ENCODE measurements at regions not wholly inside any gene's neighbourhood (a gene's known extent, or its start where the extent isn't known, plus 50 kb on each side); places are given as distances from the start of the nearest gene placed in this dataset.
"Not testable (repeated sequence)": the region's sequence is repeated elsewhere in the genome, so short reads cannot be mapped to it uniquely, and the experiment has no call there.

DNA sequence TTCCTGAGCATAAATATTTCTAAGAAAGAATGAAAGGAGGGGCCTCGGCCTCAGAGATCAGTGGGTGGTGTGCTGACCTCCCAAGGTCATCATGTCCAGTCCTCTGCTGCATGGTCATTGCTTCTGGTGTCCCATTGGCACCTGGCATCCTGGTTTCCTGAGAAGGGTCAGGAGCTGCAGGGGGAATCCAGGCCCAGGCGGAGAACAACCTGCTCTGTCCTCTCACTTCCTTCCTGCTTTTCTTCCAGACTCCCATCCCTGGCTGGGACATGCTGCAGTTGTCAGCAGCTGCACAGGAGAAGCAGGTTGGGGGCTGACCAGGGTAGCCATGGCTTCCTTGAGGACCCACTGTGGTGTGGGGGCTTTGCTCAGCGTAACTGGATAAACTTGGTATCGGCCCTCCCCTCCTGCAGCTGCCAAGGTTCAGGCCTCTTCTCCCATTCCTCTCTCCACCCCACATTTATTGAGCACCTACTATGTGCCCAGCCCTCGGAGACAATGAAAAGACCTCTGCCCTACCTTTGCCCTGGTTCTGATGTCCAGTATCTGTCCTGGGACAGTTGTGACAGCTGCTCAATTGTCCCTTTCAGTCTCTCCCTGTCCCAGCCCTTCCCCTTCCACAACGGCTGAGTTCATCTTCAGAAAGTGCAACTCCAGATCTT, 155.2 kb downstream of the CEBPB start:
- no peak for DNase-seq

DNA sequence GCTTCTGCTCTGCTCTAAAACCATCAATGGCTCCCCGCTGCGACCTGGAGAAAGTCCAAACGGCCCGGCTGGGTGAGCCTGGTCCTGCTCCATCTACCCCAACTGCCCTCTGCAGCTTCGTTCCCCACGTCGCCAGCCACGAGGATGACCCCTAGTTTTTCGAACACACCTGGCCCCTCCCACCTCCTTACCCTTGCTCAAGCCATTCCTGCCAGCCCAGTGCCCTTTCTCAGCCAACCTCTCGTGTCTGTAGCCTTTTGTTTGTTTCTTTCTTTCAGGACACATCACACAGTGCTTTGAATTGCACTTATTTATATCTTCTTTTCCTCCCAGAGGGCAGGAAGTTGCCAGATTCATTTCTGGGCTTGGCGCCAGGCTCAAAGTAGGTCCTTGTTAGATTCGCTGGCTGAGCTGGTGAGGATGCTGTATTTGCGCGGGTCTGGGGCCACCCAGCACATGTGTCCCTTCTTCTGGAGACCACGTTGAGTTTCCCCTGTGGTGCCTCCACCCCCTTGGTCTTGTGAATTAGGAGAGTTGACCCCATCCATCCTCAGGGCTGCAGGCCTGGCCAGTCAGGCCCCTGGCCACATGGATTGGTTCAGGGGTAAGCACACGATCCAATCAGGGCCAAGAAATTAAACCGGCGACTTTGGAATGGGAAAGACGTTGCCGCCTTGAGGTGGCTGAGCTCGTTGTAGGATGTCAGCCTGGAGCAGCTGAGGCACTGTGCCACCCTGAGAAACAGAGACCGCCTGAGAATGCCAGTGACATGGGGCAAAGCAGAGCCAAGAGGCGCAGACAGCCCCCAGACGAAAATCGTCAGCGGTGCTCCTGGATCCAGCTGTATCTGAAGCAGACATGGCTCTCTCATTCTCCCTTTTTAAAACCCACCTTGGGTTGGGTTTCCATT, 156.0 kb downstream of the CEBPB start:
- peak; percentile 34 for DNase-seq

DNA sequence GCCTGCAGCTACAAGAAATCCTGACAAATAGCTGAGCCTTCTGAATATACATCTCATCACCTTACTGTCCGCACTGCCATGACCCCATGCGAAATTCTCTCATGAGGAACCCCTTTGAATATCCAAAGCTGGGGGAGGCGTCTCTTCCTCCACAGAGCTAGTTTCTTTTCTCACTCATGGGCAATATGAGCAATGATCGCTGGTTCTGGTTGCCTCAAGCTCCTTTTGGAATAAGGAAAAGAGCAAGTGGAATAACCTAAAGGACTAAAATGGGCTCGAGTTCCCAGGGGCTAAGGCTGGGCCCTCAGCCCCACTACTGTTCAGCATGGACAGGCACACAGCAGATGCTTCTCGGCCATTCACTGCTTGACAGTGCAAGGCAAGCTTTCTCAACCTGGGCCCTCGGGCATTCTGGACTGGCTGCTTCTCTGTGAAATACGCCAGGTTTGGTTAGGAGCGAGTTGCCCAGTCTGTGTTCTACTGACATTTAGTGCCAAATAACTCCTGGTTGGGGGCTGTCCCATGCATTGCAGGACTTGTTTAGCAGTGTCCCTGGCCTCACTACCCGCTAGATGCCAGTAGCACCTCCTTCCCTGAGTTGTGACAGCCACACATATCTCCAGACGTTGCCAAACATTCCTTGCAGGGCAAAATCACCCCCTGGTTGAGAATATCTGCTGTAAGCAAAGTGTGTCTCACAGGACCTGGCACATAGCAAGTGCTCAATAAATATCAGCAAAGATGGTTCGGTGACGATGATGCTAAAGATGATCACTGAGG, 156.8 kb downstream of the CEBPB start:
- DNase-seq: no peak

DNA sequence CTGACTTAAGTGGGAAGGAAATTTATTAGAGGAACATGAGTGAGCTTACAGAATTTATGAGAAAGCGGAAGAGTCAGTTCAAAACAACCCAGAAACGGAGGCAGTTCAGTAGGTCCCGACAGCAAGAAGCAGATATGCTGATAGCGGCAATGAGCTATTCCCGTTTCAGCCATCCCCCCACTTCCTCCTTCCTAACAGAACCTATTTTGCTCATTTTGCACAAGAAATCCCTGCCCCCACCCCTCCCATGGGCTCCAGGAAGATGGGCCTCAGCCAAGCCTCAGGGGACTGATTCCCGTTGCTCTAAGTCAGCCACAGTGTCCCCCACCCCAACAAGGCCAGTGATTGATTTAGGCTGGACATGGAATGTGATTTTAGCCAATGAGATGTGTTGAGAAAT, 157.5 kb downstream of the CEBPB start:
- no peak for DNase-seq

DNA sequence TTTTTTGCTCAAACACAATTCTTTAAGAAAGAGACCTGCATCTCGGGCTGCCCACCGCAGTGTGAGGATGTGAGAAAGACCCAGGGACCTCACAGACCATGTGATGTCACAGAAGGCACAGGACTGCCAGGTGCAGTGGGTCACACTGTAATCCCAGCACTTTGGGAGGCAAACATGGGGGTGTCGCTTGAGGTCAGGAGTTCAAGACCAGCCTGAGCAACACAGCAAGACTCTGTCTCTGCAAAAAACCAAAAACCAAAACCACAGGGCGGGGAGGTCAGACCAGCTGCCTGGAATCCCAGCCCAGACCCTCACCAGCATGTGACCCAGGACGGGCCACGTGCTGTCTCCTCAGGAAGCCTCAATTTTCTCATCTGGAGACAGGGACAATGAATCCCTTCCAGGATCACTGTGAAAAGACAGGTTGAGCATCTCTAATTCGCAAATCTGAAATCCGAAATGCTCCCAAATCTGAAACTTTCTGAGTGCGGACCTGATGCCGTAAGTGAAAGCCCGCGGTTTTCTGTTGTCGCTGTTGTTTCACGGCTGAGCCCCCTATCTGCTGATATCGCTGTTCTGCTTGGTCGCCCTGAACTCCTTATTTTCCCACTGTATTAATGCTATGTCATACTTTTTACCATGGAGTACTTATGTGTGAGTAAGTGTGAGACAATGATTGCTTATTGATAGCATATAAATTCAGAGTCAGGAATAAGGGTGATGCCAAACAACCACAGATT, 159.5 kb upstream of the PTPN1 start:
- DNase-seq: peak; percentile 32 to 42

DNA sequence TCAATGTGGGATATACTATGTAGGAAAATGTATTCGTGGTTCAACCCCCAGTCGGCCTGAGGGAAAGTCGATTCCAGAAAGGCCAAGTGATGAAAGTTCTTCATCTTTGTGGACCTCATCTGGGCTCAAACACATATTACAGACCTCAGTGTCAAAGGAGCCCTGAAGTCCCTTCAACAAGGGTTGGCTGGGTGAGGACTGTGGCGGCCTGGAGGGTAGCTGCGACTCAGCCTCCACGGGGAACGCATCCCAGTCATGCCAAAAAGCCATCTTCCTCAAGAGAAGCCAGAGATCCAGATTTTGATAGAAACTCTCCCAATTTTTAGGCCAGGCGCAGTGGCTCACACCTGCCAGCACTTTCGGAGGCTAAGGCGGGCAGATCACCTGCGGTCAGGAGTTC, 158.6 kb upstream of the PTPN1 start:
- no peak for DNase-seq

DNA sequence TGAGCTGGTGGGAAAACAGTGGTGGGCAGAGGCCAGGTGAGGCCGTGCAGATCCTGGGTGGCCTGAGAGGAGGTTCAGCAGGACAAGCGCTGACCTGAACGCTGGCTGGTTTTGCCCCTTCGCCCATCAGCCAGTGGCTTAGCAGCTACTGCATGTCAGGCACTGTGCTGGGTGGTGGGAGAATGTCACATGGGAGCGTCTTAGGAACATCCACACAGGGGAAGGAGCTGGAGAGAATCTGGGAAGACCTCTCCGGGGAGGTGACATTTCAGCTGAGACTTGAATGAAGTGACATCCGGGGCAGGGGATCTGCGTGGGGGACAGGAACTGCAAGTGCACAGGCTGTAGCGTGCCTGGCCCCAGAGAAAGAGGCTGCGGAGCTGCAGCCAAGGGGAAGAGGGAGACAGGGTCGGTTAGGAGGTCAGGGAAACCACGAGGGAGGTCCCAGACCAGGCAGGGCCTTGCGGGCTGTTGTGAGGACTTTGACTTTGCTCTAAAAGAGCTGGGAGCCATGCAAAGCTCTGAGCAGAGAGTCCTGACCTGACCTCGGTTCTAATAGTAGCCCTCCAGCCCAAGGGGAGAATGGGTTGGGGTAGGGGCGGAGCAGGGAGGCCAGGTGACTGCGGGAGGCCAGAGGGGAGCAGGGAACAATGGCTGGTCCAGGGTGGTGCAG, 156.8 kb upstream of the PTPN1 start:
- no peak for DNase-seq

DNA sequence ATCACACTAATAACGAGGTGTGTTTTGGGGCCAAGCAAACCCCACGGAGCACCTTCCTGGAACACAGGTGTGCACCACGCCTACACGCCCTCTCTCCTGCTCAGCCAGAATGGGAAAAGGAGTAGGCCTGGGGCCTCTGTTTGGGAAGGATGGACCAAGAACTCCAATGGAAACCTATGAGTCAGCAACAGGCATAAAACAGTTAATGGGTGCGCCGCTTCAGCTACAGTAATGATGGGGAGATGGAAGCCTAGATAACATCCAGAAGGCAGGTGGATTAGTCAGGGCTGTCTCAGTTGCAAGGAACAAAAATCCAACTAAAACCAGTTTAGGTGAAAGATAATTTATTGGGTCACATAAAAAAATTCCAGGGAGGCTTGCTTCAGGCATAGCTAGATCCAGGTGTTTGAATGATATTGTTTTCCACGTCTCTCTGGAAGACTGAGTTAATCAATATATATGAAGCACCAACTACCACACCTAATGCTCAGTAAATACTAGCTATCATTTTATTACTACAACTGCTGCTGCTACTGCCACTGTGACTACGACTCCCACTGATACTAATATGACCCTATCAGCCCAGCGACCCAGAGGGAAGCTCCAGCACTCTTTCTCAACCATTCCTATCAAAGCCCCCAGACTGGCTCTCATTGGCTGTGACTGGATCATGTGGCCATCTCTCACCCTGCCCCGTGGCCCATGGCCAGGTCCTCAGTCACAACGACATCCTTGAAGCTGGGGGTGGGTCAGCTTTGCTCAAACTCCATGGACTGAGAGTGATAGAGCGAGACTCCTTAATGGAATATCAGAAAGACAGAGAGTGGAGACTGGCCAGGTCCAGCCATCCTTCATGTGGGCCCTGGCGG, 155.2 kb upstream of the PTPN1 start:
- DNase-seq: no peak

DNA sequence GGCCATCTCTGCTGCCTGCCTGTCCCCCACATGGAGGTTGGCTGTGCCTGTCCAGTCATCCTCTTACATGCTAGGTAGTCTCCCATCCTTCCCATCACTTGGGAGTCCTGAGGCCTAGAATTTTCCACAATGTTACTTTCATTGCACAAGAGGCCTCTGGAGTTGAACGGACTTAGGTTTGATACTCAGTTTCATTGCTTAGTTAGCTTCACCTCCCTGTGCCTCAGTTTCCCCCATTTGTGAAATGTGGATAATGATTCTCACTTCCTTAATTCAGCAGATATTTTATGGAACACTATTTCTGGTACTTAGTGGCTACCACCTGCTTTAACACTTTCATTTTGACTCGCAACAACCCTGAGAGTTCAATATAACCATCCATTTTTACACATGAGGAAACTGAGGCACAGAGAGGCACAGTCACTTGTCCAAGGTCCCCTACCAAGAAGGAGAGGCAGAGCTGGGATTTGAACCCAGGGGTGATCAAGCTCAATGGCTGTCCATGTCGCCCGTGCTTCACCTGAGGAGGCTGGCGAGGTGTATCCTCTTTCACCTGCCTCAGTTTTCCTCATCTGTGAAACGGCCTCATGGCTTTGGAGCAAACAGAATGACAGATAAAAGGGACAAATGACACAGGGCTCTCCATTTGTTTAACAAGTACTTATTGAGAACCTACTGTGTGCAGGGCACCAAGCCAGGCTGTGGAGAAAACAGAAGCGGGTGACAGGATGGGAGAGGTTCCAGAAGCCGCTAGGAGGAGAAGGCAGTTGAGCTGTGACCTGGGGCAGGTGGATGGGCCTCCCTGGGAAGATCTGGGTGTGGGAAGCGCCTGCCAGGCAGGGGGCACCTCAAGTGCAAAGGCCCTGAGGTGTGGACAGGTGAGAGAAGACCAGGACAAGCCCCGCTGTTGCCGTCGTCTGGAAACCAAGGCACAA, 154.3 kb upstream of the PTPN1 start:
- no peak for DNase-seq

DNA sequence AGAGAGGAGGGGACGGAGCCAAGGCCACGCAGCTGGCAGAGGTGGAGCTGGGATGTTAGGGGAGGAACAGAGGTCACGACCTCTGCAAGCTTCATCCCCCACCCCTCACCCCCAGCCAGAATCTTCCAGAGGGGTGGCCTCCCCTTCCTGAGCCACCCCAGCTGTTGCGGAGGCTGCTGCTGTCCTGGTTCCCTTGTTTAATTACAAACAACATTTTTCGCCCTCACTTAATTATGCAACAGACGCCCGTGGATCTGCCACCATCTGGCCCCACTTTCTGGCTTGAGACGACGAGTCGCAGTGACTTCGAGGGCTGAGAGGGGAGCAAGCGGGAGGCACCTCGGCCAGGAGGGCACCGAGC, 153.7 kb upstream of the PTPN1 start:
- no peak for DNase-seq

DNA sequence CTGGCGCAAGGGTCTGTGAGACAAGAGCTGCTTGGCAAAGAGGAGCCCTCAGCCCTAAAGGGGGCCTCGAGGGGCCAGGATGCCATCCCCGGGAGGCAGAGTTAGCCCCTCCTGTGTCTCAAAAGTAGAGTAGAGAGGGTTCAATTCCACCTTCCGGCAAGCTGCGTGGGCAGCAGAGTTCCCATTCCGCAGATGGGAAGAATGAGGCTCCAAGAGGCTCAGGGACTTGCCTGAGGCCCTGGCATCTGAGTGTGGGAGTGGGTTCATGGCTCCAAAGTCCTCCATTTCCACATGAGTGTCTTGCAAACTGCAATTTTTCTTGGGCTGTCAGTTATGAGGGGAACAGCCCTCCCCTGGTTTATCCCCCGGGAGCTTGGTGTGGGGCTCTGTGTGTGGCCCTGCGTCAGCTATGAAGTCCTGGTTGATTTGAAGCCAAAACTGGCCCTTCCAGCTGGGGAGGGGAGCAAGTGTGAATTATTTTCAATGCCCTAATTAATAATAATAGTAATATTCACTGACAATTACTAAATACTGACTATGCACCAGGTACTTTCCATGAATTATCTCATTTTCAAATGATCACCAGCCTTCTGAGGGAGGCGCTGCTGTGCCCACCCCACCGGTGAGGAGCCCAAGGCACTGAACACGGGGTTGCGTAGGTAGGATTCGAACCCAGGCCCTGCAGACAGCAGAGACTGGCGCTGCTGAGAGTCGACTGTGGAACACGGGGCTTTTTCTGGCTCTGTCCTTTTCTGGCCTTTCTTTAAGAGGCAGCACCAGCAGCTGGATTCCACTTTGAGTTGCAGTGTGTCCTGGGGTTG, 153.0 kb upstream of the PTPN1 start:
- DNase-seq: no peak

DNA sequence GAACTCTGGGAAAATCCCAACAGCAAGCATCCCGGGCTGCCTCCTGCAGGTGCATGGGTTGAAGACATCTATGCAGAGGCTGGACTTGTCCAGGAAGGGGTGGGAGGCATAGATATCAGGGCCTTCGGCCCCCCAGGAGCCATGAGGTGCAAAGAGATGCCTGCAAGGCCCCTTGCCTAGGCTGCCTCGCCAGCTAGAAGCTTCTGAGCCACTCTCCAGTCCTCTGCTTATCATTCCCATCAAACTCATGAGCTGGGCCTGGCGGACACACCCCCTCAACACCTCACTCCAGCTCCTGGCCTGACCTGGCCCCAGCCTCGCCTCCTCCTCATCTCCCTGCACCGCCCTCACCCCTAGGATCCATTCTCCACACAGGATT, 152.4 kb upstream of the PTPN1 start:
- DNase-seq: no peak

DNA sequence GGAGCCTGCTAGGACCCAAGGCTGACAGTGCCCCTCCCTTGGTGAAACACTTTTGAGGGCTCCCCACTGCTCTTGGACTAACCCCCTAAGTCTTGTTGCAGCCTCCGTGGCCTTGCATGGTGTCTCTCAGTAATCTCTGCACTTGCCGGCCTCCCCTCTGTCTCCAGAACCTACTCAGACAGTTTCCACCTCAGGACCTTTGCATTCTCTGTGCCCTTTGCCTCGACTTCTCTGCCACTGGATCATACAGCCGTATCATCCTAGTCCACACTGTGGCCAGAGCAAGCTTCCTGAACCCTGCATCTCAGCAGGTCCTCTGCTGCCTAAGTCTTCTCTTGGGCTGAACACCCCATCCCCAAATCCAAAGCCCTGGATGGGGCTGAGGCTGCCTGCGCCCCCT, 152.0 kb upstream of the PTPN1 start:
- DNase-seq: no peak

DNA sequence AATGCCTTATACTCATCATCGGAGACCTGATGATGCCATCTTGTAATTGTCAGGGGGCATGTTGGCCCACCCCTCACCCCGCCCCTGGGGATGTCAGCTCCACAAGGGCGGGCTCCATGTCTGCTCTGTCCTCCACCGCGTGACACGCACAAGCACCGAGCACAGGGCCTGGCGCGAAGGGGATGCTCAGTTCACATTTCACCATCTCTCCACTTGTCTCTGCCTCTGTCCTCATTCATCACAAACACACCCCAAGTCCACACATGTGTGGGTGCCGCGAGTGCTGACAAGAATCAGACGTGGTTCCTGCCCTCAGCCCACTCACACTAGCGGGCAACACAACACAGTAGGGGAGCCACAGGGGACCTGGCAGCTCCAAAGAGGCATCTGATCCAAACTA, 151.2 kb upstream of the PTPN1 start:
- DNase-seq: no peak

DNA sequence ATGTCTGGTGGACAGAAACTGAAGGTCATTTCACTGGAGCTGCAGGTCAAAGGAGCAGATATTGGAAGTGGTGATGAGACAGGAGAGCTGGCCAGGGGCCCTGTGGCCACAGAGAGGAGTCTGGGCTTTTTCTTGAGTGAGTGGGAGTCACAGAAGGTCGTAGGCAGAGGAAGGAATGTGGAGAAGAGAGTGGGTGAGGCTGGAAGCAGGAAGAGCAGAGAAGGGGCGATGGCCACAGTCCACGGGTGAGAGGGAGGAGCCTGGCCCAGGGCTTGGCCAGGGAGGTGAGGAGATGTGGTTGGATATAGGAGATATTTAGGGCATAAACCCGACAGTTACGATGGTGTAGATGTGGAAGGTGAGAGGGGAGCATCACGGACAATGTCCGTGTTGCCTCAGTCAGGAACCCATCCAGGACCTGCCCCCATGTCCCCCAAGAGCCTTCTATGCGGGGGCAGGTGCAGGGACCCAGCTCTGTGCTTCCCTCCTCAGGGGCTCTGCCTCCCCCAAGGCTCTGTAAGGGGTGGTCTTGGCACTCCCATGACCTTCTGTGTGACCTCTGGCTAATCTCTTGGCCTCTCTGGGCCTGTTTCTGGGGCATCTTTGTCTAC, 150.5 kb upstream of the PTPN1 start:
- DNase-seq: no peak

DNA sequence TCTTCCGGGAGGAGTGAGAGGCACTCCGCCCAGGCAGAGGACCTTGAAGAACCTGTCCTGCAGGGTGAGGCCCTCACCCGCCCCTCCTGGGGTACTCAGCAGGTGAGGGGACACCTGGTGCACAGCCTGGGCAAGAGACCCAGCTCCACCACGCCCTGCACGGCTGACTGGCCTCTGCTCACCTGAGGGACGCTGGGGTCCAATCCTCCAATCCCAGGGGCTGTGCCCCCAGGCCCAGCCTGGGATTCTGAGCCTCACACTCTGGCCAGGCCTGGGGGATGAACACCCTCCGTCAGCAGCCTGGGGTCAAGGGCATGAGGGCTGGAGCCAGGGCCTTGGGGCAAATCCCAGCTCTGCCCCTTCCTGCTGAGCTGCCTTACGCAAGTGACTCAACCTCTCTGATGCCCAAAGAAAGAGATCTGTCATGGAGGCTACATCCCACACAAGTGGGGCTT, 149.9 kb upstream of the PTPN1 start:
- no peak for DNase-seq

DNA sequence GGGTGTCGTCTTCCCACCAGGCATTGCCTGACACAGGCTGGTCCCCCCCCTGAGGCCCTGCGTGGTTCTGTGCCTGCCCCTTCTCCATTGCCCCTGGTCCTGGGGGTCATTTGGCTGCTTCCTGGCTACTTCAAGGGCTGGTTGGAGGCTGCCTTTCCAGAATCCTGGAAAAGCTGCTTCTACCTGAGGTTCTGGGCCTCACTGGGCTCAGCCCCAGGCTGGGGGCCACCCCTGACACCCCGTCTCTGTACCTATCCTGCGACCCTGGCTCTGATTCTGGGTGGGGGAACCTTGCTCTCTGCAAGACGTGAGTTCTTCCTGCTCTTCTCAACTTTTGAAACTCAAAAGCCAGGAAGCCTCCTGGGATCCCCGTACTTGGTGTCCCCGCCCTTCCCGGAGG, 149.3 kb upstream of the PTPN1 start:
- DNase-seq: no peak

DNA sequence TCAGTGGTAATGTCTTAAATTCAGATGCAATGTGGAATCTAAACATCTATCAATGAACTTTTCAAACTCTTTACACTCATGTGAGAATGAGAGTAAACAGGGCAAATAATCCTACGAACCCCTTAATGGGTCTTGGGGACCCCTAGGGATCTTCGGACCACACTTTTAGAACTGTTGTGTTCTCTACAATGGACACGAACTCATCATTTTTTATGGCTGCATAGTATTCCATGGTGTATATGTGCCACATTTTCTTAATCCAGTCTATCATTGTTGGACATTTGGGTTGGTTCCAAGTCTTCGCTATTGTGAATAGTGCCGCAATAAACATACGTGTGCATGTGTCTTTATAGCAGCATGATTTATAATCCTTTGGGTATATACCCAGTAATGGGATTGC, 148.0 kb upstream of the PTPN1 start:
- not testable (repeated sequence) for DNase-seq

DNA sequence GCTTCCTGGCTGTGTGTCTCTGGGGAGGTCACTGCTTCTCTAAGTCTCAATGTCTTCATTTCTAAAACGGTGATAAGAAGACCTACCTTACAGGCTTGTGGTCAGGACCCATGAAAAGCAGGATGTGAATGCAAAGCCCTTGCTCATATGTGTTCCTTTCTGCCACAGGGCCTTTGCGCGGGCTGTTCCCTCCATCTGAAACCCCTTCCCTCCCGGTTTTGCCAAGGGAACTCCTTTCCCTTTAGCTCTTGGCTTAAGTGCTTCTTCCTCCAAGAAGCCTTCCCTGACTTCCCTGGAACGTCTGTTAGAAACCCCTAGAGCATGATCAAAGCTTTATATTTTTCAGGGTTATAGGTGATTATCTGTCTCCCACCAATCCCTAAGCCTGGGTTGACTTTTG, 147.2 kb upstream of the PTPN1 start:
- DNase-seq: no peak

All from activated T-cell treated with anti-CD3 and anti-CD28 coated beads, Interleukin-2, amount 50 U/mL, for 48 hours (primary cell).